MM.1S (cell line): ENCODE measurements at regions not wholly inside any gene's neighbourhood (a gene's known extent, or its start where the extent isn't known, plus 50 kb on each side); places are given as distances from the start of the nearest gene placed in this dataset.

Experiments
- EZH2 ChIP-seq: fragments of 300-600 bp; sonication (generic); optimal IDR thresholded peaks from 2 replicates; pipeline ENCODE3; 2017; ENCODE audit warnings: low read depth, mild to moderate bottlenecking, antibody characterized with exemption, low read length, mixed read lengths
- EZH2phosphoT487 ChIP-seq: fragments of 300-600 bp; sonication (generic); IDR thresholded peaks from 2 replicates; pipeline ENCODE4 v1.6.1; 2018; ENCODE audit warnings: antibody characterized with exemption, low read length
- TF ChIP-seq, protein P1 (sequence below): fragments of 300-600 bp; sonication (generic); IDR thresholded peaks from 2 replicates; pipeline ENCODE4 v1.5.1; 2016; ENCODE audit warnings: antibody characterized with exemption, low read length, mixed read lengths

DNA sequence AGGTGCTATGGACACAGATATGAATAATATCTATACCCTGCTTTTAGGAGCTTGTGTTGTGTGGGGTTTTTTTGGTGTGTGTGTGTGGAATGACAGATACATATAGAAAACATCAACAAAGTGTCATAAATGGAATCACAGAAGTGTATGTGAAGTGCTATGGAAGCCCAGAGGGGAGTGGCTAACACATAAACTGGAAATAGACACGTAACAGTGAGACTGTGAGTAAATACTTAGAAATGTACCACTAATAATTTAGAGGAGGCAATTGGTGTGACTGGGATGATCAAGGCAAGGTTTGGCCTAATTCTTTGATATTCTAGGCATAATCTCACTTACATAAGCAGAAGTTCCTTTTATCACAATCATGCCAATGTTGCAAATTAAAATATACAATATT, 169.3 kb upstream of the TENM4 start:
- TF ChIP-seq, protein P1, sequence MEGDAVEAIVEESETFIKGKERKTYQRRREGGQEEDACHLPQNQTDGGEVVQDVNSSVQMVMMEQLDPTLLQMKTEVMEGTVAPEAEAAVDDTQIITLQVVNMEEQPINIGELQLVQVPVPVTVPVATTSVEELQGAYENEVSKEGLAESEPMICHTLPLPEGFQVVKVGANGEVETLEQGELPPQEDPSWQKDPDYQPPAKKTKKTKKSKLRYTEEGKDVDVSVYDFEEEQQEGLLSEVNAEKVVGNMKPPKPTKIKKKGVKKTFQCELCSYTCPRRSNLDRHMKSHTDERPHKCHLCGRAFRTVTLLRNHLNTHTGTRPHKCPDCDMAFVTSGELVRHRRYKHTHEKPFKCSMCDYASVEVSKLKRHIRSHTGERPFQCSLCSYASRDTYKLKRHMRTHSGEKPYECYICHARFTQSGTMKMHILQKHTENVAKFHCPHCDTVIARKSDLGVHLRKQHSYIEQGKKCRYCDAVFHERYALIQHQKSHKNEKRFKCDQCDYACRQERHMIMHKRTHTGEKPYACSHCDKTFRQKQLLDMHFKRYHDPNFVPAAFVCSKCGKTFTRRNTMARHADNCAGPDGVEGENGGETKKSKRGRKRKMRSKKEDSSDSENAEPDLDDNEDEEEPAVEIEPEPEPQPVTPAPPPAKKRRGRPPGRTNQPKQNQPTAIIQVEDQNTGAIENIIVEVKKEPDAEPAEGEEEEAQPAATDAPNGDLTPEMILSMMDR, result no peak
- TF ChIP-seq EZH2phosphoT487 (no peak), EZH2 (no peak)
